SK-N-SH treated with all-trans-retinoic acid at 6 μM for 48 hours (cell line): ENCODE measurements at regions not wholly inside any gene's neighbourhood (a gene's known extent, or its start where the extent isn't known, plus 50 kb on each side); places are given as distances from the start of the nearest gene placed in this dataset.

Experiments used
- ARNTL ChIP-seq: fragments of 450-650 bp; formaldehyde crosslinking; IDR thresholded peaks from 2 replicates; pipeline ENCODE4 v1.5.0; 2020; ENCODE audit warnings: low read depth, mild to moderate bottlenecking, moderate library complexity, borderline replicate concordance
- BACH2 ChIP-seq: fragments of 250-450 bp; sonication (Bioruptor Pico); IDR thresholded peaks from 2 replicates; pipeline ENCODE4 v1.9.0; 2021; ENCODE audit warnings: mild to moderate bottlenecking, borderline replicate concordance
- CREB5 ChIP-seq: fragments of 250-450 bp; sonication (Bioruptor Pico); IDR thresholded peaks from 2 replicates; pipeline ENCODE4 v1.5.1; 2020; ENCODE audit warnings: low read depth, mild to moderate bottlenecking, moderate library complexity
- CSDC2 ChIP-seq: fragments of 250-450 bp; sonication (Bioruptor Pico); IDR thresholded peaks from 2 replicates; pipeline ENCODE4 v1.5.0; 2020; ENCODE audit warnings: mild to moderate bottlenecking, moderate library complexity
- ESRRG ChIP-seq: fragments of 250-450 bp; sonication (Bioruptor Pico); IDR thresholded peaks from 2 replicates; pipeline ENCODE4 v1.6.1; 2021; ENCODE audit warnings: mild to moderate bottlenecking
- OSR1 ChIP-seq: fragments of 250-450 bp; sonication (Bioruptor Pico); IDR thresholded peaks from 2 replicates; pipeline ENCODE4 v1.8.0; 2022; ENCODE audit warnings: moderate library complexity, mild to moderate bottlenecking, inconsistent platforms
- PATZ1 ChIP-seq: fragments of 250-450 bp; sonication (Bioruptor Pico); IDR thresholded peaks from 2 replicates; pipeline ENCODE4 v1.8.0; 2020; ENCODE audit warnings: mild to moderate bottlenecking, moderate library complexity, borderline replicate concordance
- PPARA ChIP-seq: fragments of 250-450 bp; sonication (Bioruptor Pico); IDR thresholded peaks from 2 replicates; pipeline ENCODE4 v1.5.0; 2020; ENCODE audit warnings: mild to moderate bottlenecking, borderline replicate concordance
- TOX ChIP-seq: fragments of 250-450 bp; sonication (Bioruptor Pico); IDR thresholded peaks from 2 replicates; pipeline ENCODE4 v1.8.0; 2021; ENCODE audit warnings: mild to moderate bottlenecking, moderate library complexity, borderline replicate concordance
- ZFP3 ChIP-seq: fragments of 250-450 bp; sonication (Bioruptor Pico); IDR thresholded peaks from 2 replicates; pipeline ENCODE4 v1.5.0; 2020; ENCODE audit warnings: mild to moderate bottlenecking, moderate library complexity
- ZFP30 ChIP-seq: fragments of 450-650 bp; formaldehyde crosslinking; IDR thresholded peaks from 2 replicates; pipeline ENCODE4 v1.5.0; 2022; ENCODE audit warnings: mild to moderate bottlenecking, moderate library complexity
- ZNF565 ChIP-seq: fragments of 450-650 bp; formaldehyde crosslinking; conservative IDR thresholded peaks from 2 replicates; pipeline ENCODE4 v1.5.0; 2020; ENCODE audit warnings: low read depth, mild to moderate bottlenecking, moderate library complexity
- ZNF8 ChIP-seq: fragments of 450-650 bp; formaldehyde crosslinking; IDR thresholded peaks from 2 replicates; pipeline ENCODE4 v1.5.0; 2020; ENCODE audit warnings: mild to moderate bottlenecking, moderate library complexity

- TF ChIP-seq ZFP3 (CRISPR knock-in tag) (no peak), ESRRG (CRISPR knock-in tag) (no peak), CREB5 (CRISPR knock-in tag) (no peak), ARNTL (no peak), ZFP30 (CRISPR knock-in tag) (no peak), OSR1 (CRISPR knock-in tag) (no peak), TOX (CRISPR knock-in tag) (no peak), PPARA (CRISPR knock-in tag) (no peak), ZNF8 (CRISPR knock-in tag) (no peak), PATZ1 (CRISPR knock-in tag) (no peak), CSDC2 (no peak), BACH2 (no peak), ZNF565 (no peak)
Observed at GRCh38 chr2:8436585-8436984, 245.3 kb upstream of the ID2 start.
